ENCODE measurements at regions not wholly inside any gene's neighbourhood (a gene's known extent, or its start where the extent isn't known, plus 50 kb on each side); places are given as distances from the start of the nearest gene placed in this dataset.

- Histone ChIP-seq H3K4me2 (ENCODE audit: control insufficient read depth, insufficient read depth) (no peak overlapping the region), H2AFZ (ENCODE audit: control insufficient read depth, low read depth, low read length) (no peak overlapping the region)
Observed at GRCh38 chr12:105433804-105434203, 103.3 kb downstream of the C12orf75 start.

GRCh38 chr12:105436636-105437035 is 106.1 kb downstream of the C12orf75 start:
- SMC1A ChIA-PET (ENCODE audit: uncharacterized antibody, unreplicated experiment), result no interaction called here
- BruUV-seq (replicated peaks), result no TSS peak
- H3K27ac ChIP-seq (ENCODE audit: control insufficient read depth, insufficient read depth), result no peak overlapping the region
- H3K36me3 ChIP-seq (ENCODE audit: control insufficient read depth in 2 of 2, insufficient read depth in 2 of 2, low read length in 1 of 2), result no peaks in the 10 kb centered on the region
- DNase-seq (ENCODE audit: low read depth, low spot score), result no peak
- 73% methylated on average over 1 of the region's 1 CpG for WGBS (ENCODE audit: insufficient coverage, insufficient replicate concordance, low lambda C conversion rate, missing lambda C conversion rate)
- no peaks in the 10 kb centered on the region for H3K79me2 ChIP-seq (ENCODE audit: control insufficient read depth, insufficient read depth, low read length)
- CTCF ChIA-PET, result interaction anchor here (0.9 kb wide), 1 partner anchor 19 kb away, joined by 3 read pairs; no protein-coding TSS in a partner anchor
- H3K4me3 ChIP-seq, result no peak overlapping the region
- in situ Hi-C loops (cut with MboI) (no loop called here), intact Hi-C loops (cut with micrococcal nuclease; ENCODE audit: unreplicated experiment) (no loop called here)
- no peak overlapping the region for H2AFZ ChIP-seq (ENCODE audit: control insufficient read depth, low read depth, low read length)
- ATAC-seq, result no peak
- no peaks in the 10 kb centered on the region for H3K27me3 ChIP-seq (replicated peaks in 1 of 2; ENCODE audit: control insufficient read depth in 2 of 2, insufficient read depth in 2 of 2, low read length in 1 of 2)
- RAD21 ChIA-PET (ENCODE audit: unreplicated experiment), result no interaction called here
- no peaks in the 10 kb centered on the region; the same call in 2 of the 3 replicates for H3K9me3 ChIP-seq (replicated peaks; ENCODE audit: control insufficient read depth, insufficient read depth, low read length)
- H3K9ac ChIP-seq (ENCODE audit: control insufficient read depth, insufficient read depth, low read length), result no peak overlapping the region
- no peak for FAIRE-seq
- H3K4me1 ChIP-seq (ENCODE audit: control insufficient read depth, insufficient read depth, low read length), result no peaks in the 10 kb centered on the region
- no peak overlapping the region for H3K4me2 ChIP-seq (ENCODE audit: control insufficient read depth, insufficient read depth)
- POLR2A ChIA-PET, result no interaction called here
- H4K20me1 ChIP-seq (ENCODE audit: control insufficient read depth, insufficient read depth), result no peaks in the 10 kb centered on the region
- TF ChIP-seq EZH2 (IDR thresholded peaks at IDR 0.05; ENCODE audit: borderline replicate concordance, control insufficient read depth, low read depth, low read length) (no peak), MTA2 (IDR thresholded peaks at IDR 0.05; ENCODE audit: low read depth) (no peak), BCL11A (IDR thresholded peaks at IDR 0.05; ENCODE audit: low read depth, low read length) (no peak), SKIL (IDR thresholded peaks at IDR 0.05; ENCODE audit: low read depth, poor library complexity, severe bottlenecking) (no peak), ATF3 (IDR thresholded peaks at IDR 0.05; ENCODE audit: borderline replicate concordance, extremely low read depth, low read depth, low read length) (no peak), TAF1 (IDR thresholded peaks at IDR 0.05; ENCODE audit: borderline replicate concordance, low read depth, low read length) (no peak), CREM (IDR thresholded peaks at IDR 0.05; ENCODE audit: low read depth) (no peak), SMAD5 (IDR thresholded peaks at IDR 0.05; ENCODE audit: low read depth) (no peak), TCF3 (IDR thresholded peaks at IDR 0.05; ENCODE audit: borderline replicate concordance, insufficient read depth, low read depth, low read length) (no peak)

More at GRCh38 chr12:105433804-105434203, 103.3 kb downstream of the C12orf75 start:
- H3K27me3 ChIP-seq (replicated peaks in 1 of 2; ENCODE audit: control insufficient read depth in 2 of 2, insufficient read depth in 2 of 2, low read length in 1 of 2), result no peaks in the 10 kb centered on the region; a peak in 1 of 4 replicates
- no peaks in the 10 kb centered on the region for H3K4me1 ChIP-seq (ENCODE audit: control insufficient read depth, insufficient read depth, low read length)
- ChIA-PET SMC1A (ENCODE audit: uncharacterized antibody, unreplicated experiment) (interaction anchor here (0.7 kb wide), 1 partner anchor 715 kb away, joined by 3 read pairs; no protein-coding TSS in a partner anchor), RAD21 (ENCODE audit: unreplicated experiment) (no interaction called here), POLR2A (no interaction called here), CTCF (interaction anchor here (1.2 to 1.4 kb wide), 2 partner anchors 13 to 14 kb away, joined by 3 to 4 read pairs; no protein-coding TSS in a partner anchor)
- H3K27ac ChIP-seq (ENCODE audit: control insufficient read depth, insufficient read depth), result no peak overlapping the region
- no peak overlapping the region for H3K4me3 ChIP-seq
- no peaks in the 10 kb centered on the region; the same call in 2 of the 3 replicates for H3K9me3 ChIP-seq (replicated peaks; ENCODE audit: control insufficient read depth, insufficient read depth, low read length)
- DNase-seq (ENCODE audit: low read depth, low spot score) (no peak), ATAC-seq (no peak), FAIRE-seq (no peak)
- in situ Hi-C loops (cut with MboI) (no loop called here), intact Hi-C loops (cut with micrococcal nuclease; ENCODE audit: unreplicated experiment) (no loop called here)
- H4K20me1 ChIP-seq (ENCODE audit: control insufficient read depth, insufficient read depth), result no peaks in the 10 kb centered on the region
- no TSS peak for BruUV-seq (replicated peaks)
- H3K79me2 ChIP-seq (ENCODE audit: control insufficient read depth, insufficient read depth, low read length), result no peaks in the 10 kb centered on the region
- H3K36me3 ChIP-seq (ENCODE audit: control insufficient read depth in 2 of 2, insufficient read depth in 2 of 2, low read length in 1 of 2), result no peaks in the 10 kb centered on the region
- H3K9ac ChIP-seq (ENCODE audit: control insufficient read depth, insufficient read depth, low read length), result no peak overlapping the region
- TF ChIP-seq IRF3 (IDR thresholded peaks at IDR 0.05), result no peak
- no peak for TF ChIP-seq BCL11A (IDR thresholded peaks at IDR 0.05; ENCODE audit: low read depth, low read length)
- no peak for TF ChIP-seq IRF4 (IDR thresholded peaks at IDR 0.05; ENCODE audit: low read depth, low read length)
- no peak for TF ChIP-seq ATF3 (IDR thresholded peaks at IDR 0.05; ENCODE audit: borderline replicate concordance, extremely low read depth, low read depth, low read length)
- no peak for TF ChIP-seq MYB (IDR thresholded peaks at IDR 0.05; ENCODE audit: borderline replicate concordance, low read depth, low read length)
- TF ChIP-seq RBBP5 (conservative IDR thresholded peaks at IDR 0.05), result no peak
- TF ChIP-seq ZBED1 (IDR thresholded peaks at IDR 0.05; ENCODE audit: borderline replicate concordance), result no peak
